Stimulated activated memory B cell treated with anti-CD40 and anti-IgM and Interleukin-4, amounts not matched to agents 10 μg/mL and 1 μg/mL and 100 μg/mL, for 72 hours (primary cell): ENCODE measurements at regions not wholly inside any gene's neighbourhood (a gene's known extent, or its start where the extent isn't known, plus 50 kb on each side); places are given as distances from the start of the nearest gene placed in this dataset.

Experiments
- ATAC-seq: fragments of 150-1000 bp; cut with Tn5 transposase; 2 replicates; pipeline ENCODE4 v1.10.0; 2021
- H3K27ac Mint-ChIP-seq: one replicate; pipeline ENCODE4 v1.8.0; 2022; ENCODE audit warnings: mild to moderate bottlenecking, mixed read lengths
- H3K27me3 Mint-ChIP-seq: one replicate; pipeline ENCODE4 v1.8.0; 2022; ENCODE audit warnings: mixed read lengths
- H3K36me3 Mint-ChIP-seq: one replicate; pipeline ENCODE4 v1.8.0; 2022; ENCODE audit warnings: mixed read lengths
- H3K4me1 Mint-ChIP-seq: one replicate; pipeline ENCODE4 v1.8.0; 2022; ENCODE audit warnings: mixed read lengths
- H3K4me3 Mint-ChIP-seq: one replicate; pipeline ENCODE4 v1.8.0; 2022; ENCODE audit warnings: mild to moderate bottlenecking, moderate library complexity, mixed read lengths
- H3K9me3 Mint-ChIP-seq: one replicate; pipeline ENCODE4 v1.8.0; 2022; ENCODE audit warnings: mixed read lengths

GRCh38 chr6:14487625-14488024 is 370.1 kb downstream of the CD83 start:
- Mint-ChIP-seq H3K27me3 (no peaks in the 10 kb centered on the region), H3K27ac (no peak overlapping the region), H3K36me3 (peaks cover 8% of the 10 kb centered on the region), H3K4me3 (no peak overlapping the region), H3K9me3 (peaks cover 3% of the 10 kb centered on the region), H3K4me1 (peaks cover 6% of the 10 kb centered on the region)
- ATAC-seq: no peak

- Mint-ChIP-seq H3K9me3 (no peaks in the 10 kb centered on the region), H3K27ac (peak overlapping the region; percentile 38), H3K36me3 (peaks cover 11% of the 10 kb centered on the region), H3K27me3 (no peaks in the 10 kb centered on the region), H3K4me1 (peaks cover 6% of the 10 kb centered on the region), H3K4me3 (no peak overlapping the region)
- no peak for ATAC-seq
These were observed 370.6 kb downstream of the CD83 start for GRCh38 chr6:14488180-14488579.

DNA sequence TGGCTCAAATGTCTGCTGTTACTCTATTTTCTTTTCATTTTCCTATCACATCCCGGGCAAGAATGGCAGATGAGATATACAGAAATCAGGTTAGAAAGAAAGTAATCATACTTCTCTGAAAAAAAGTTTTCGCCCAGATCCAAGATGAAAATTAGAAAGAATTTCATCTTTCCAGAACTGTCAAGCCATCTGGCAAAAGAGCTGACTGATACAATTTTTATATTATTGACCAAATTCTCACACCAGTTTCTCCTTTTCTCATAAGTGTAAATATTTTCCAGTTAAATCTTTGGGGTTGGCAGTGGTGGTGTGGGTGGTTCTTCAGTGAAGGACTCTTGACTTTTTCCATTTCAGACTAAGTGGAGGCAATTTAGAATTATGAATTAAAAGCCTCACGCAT is 371.9 kb downstream of the CD83 start:
- H3K27ac Mint-ChIP-seq: no peak overlapping the region
- H3K4me3 Mint-ChIP-seq: no peak overlapping the region
- peaks cover 6% of the 10 kb centered on the region for H3K4me1 Mint-ChIP-seq
- ATAC-seq: no peak
- no peaks in the 10 kb centered on the region for H3K9me3 Mint-ChIP-seq
- H3K36me3 Mint-ChIP-seq: peaks cover 11% of the 10 kb centered on the region
- H3K27me3 Mint-ChIP-seq: no peaks in the 10 kb centered on the region

GRCh38 chr6:14498748-14499147 is 381.2 kb downstream of the CD83 start:
- no peaks in the 10 kb centered on the region for H3K4me1 Mint-ChIP-seq
- peaks cover 4% of the 10 kb centered on the region for H3K9me3 Mint-ChIP-seq
- no peak for ATAC-seq
- no peaks in the 10 kb centered on the region for H3K27me3 Mint-ChIP-seq
- no peak overlapping the region for H3K27ac Mint-ChIP-seq
- H3K4me3 Mint-ChIP-seq: no peak overlapping the region
- peaks cover 40% of the 10 kb centered on the region for H3K36me3 Mint-ChIP-seq

DNA sequence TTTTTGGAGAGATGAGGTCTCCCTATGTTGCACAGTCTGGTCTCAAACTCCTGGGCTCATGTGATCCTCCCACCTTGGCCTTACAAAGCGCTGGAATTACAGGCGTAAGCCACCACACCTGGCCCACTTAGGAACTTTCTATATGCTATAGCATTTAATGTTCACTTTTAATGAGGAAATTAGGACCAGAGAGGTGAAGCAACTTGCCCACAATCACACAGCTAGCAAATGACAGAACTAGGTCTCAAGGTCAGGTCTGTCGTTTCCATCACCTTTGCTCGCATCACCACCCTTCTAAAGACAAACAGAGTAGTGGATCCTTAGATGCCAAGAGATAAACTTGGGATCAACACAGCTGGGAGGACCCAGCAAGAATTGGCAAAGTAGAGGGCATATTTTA is 381.7 kb downstream of the CD83 start:
- Mint-ChIP-seq H3K9me3 (peaks cover 4% of the 10 kb centered on the region), H3K27me3 (no peaks in the 10 kb centered on the region), H3K36me3 (peaks cover 40% of the 10 kb centered on the region), H3K4me3 (no peak overlapping the region), H3K27ac (no peak overlapping the region), H3K4me1 (no peaks in the 10 kb centered on the region)
- no peak for ATAC-seq

DNA sequence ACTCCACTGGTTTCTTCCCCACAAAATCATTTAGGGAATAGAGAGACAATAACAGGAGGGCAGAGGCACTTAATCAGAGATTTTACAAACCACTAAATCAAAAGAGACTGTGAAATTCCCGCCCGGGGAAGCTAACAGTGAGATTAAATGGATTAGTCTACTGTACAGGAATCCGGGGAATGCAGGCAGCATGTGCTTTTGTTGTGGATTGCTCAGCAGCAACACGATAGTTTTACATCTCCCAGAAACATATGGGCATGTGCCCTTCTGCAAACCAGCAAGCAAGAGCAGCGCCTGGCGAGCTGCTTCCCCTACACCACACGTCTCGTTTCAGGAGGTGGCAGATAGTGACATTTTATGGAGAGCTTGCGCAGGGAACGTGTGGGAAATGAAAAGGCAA is 382.3 kb downstream of the CD83 start:
- Mint-ChIP-seq H3K9me3 (peaks cover 4% of the 10 kb centered on the region), H3K4me1 (no peaks in the 10 kb centered on the region), H3K27me3 (no peaks in the 10 kb centered on the region), H3K4me3 (no peak overlapping the region), H3K27ac (no peak overlapping the region), H3K36me3 (peaks cover 40% of the 10 kb centered on the region)
- no peak for ATAC-seq

DNA sequence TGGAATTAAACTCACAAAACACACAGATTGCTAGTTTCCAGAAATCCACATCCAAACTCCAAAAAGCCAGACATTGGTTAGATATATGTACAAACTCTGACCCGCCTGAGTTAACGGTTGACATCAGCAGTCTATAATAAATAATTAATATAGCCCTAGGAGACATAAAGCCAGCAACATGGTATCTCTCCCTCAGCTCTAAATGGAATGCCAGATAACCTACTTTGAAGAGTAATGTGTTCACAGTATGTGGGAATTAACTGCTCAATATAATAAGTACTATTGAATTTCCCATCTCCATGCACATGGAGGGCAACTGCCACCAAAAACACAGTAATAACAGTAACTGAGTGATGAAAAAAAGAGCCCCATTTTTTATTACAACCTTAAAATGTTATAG is 383.2 kb downstream of the CD83 start:
- Mint-ChIP-seq H3K4me1 (no peaks in the 10 kb centered on the region), H3K4me3 (no peak overlapping the region), H3K27ac (no peak overlapping the region), H3K36me3 (peaks cover 38% of the 10 kb centered on the region), H3K27me3 (no peaks in the 10 kb centered on the region), H3K9me3 (peaks cover 4% of the 10 kb centered on the region)
- no peak for ATAC-seq

DNA sequence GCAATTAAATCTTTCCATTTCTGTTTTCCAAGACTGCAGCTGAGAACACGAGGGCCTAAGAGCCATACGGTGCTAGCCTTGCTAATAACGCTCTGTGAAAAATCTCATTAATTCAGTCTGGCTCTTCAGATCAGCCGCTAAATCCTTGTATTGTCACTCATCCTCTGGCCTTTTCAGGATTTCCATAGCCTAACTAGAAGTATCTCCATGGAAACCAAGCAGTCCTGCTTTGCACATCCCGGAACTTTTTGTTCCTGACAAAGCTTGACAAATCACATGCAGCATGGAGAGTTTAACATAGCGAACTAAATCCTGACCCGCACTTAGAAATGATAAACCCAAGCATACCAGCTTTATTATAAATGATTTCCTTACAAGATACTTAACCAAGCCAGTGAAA is 383.7 kb downstream of the CD83 start:
- Mint-ChIP-seq H3K4me3 (no peak overlapping the region), H3K27ac (no peak overlapping the region), H3K4me1 (no peaks in the 10 kb centered on the region), H3K9me3 (peaks cover 3% of the 10 kb centered on the region), H3K27me3 (no peaks in the 10 kb centered on the region), H3K36me3 (peaks cover 34% of the 10 kb centered on the region)
- ATAC-seq: no peak

DNA sequence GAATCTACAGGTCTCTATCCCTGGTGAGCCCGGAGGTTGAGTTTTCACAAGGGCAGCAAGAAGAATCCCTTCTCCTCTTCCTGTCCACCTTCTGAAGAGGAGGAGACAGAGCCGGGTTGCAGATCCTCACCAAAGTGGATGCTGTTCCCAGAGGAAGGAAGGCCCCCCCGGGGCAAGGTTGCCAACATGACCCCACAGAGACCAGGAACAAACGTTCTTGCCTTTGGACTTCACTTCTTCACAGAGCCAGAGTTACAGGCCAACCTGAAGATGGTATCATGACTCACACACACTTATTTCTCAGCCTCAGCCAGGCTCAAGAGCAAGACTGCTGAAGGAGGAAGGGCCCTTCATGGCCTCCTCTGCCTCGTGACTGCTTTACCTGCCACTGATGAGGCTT is 384.3 kb downstream of the CD83 start:
- no peak overlapping the region for H3K27ac Mint-ChIP-seq
- no peak for ATAC-seq
- H3K9me3 Mint-ChIP-seq: no peaks in the 10 kb centered on the region
- no peak overlapping the region for H3K4me3 Mint-ChIP-seq
- peaks cover 28% of the 10 kb centered on the region for H3K36me3 Mint-ChIP-seq
- H3K27me3 Mint-ChIP-seq: no peaks in the 10 kb centered on the region
- no peaks in the 10 kb centered on the region for H3K4me1 Mint-ChIP-seq

- no peak for ATAC-seq
- Mint-ChIP-seq H3K4me1 (no peaks in the 10 kb centered on the region), H3K36me3 (peaks cover 23% of the 10 kb centered on the region), H3K9me3 (no peaks in the 10 kb centered on the region), H3K27me3 (no peaks in the 10 kb centered on the region), H3K27ac (no peak overlapping the region), H3K4me3 (no peak overlapping the region)
These were observed 385.0 kb downstream of the CD83 start for GRCh38 chr6:14502551-14502950.

GRCh38 chr6:14505401-14505800 is 387.8 kb downstream of the CD83 start:
- H3K27ac Mint-ChIP-seq: no peak overlapping the region
- H3K4me3 Mint-ChIP-seq: no peak overlapping the region
- no peak for ATAC-seq
- H3K27me3 Mint-ChIP-seq: no peaks in the 10 kb centered on the region
- no peaks in the 10 kb centered on the region for H3K4me1 Mint-ChIP-seq
- peaks cover 7% of the 10 kb centered on the region for H3K36me3 Mint-ChIP-seq
- no peaks in the 10 kb centered on the region for H3K9me3 Mint-ChIP-seq

- Mint-ChIP-seq H3K27ac (no peak overlapping the region), H3K4me3 (no peak overlapping the region), H3K27me3 (no peaks in the 10 kb centered on the region), H3K9me3 (no peaks in the 10 kb centered on the region), H3K4me1 (peaks cover 6% of the 10 kb centered on the region), H3K36me3 (peaks cover 15% of the 10 kb centered on the region)
- ATAC-seq: no peak
These were observed 389.2 kb downstream of the CD83 start for GRCh38 chr6:14506656-14507246.

GRCh38 chr6:14509120-14509519 is 391.5 kb downstream of the CD83 start:
- no peaks in the 10 kb centered on the region for H3K9me3 Mint-ChIP-seq
- no peak overlapping the region for H3K27ac Mint-ChIP-seq

DNA sequence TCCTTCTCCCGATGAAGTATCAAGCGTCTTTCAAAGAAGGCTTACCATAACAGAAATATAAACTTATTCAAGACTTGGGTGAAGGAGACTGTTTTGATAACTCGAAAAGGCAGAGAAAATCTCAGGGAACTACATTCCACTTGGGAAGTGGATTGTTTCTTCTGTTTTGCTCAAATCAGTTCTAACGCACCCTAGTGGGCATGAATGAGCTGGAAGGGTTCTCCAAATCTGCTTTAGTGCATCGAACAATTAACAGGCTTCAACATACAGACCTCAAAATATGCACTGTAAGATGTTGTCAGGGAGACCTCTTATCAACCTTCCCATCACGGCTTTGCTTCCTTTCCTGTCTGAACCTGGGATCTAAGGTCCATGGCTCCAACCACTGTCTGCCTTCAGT is 392.5 kb downstream of the CD83 start:
- ATAC-seq: no peak
- Mint-ChIP-seq H3K36me3 (peaks cover 19% of the 10 kb centered on the region), H3K27me3 (no peaks in the 10 kb centered on the region), H3K9me3 (no peaks in the 10 kb centered on the region), H3K4me3 (no peak overlapping the region), H3K4me1 (peaks cover 6% of the 10 kb centered on the region), H3K27ac (no peak overlapping the region)

More at GRCh38 chr6:14509120-14509519, 391.5 kb downstream of the CD83 start:
- no peak overlapping the region for H3K4me3 Mint-ChIP-seq
- H3K27me3 Mint-ChIP-seq: no peaks in the 10 kb centered on the region
- peaks cover 19% of the 10 kb centered on the region for H3K36me3 Mint-ChIP-seq
- peaks cover 6% of the 10 kb centered on the region for H3K4me1 Mint-ChIP-seq
- no peak for ATAC-seq

GRCh38 chr6:14511061-14511586 is 393.6 kb downstream of the CD83 start:
- H3K27me3 Mint-ChIP-seq: no peaks in the 10 kb centered on the region
- no peak for ATAC-seq
- peak overlapping the region; percentile 48 for H3K27ac Mint-ChIP-seq
- peaks cover 19% of the 10 kb centered on the region for H3K36me3 Mint-ChIP-seq
- H3K4me3 Mint-ChIP-seq: no peak overlapping the region
- peaks cover 6% of the 10 kb centered on the region for H3K4me1 Mint-ChIP-seq
- H3K9me3 Mint-ChIP-seq: no peaks in the 10 kb centered on the region

- no peak for ATAC-seq
- Mint-ChIP-seq H3K9me3 (no peaks in the 10 kb centered on the region), H3K27me3 (no peaks in the 10 kb centered on the region), H3K27ac (no peak overlapping the region), H3K4me3 (no peak overlapping the region), H3K36me3 (peaks cover 19% of the 10 kb centered on the region), H3K4me1 (peaks cover 6% of the 10 kb centered on the region)
These were observed 394.7 kb downstream of the CD83 start for GRCh38 chr6:14512246-14512645.
